ENCODE measurements at regions not wholly inside any gene's neighbourhood (a gene's known extent, or its start where the extent isn't known, plus 50 kb on each side); places are given as distances from the start of the nearest gene placed in this dataset.

DNA sequence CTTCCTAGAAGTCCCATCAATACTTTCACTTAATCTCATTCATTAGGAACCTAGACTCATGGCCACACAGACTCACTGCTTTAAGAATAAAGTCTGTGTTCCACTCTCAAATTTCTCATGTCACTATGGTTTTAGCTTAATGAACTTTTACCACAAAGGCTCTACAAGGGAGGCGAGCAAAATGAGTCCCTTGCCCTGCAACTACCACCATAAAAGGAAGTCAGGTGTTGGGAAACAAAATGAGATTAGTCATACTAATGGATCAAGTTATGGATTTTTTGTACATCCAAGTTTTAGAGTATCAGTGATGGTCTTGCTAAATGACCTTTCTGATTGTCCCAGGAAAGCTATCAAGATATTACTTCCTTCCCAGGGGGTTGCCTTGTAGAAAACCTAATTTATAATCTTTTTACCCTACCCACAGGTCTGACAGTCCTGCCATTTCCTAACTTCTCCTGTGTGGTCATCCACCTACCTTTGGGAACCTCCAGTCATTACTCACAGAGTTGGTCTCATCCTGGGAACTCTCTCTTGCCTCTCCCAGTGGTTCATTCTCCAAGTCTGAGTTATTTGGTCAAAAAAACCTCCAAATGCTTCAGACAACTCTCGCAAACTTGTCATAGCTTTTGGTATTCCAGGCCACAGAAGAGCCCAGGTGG lies 51.8 kb upstream of the SLC16A1 start:
- no peak for DNase-seq

DNA sequence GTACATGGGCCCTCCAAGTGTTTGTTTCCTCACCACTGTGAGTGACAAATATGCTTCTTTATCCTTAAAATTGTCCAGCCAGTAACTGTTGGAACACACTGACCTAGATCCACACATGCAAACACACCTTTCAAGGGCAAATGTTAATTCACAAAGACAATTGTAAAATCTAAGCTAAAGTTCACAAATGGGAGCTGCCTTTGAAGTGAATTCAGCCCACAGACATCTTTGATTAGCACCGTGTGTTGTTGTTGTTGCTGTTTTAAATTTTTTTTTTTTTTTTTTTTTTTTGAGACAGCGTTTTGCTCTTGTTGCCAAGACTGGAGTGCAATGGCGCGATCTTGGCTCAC lies 52.3 kb upstream of the SLC16A1 start:
- DNase-seq = no peak

DNA sequence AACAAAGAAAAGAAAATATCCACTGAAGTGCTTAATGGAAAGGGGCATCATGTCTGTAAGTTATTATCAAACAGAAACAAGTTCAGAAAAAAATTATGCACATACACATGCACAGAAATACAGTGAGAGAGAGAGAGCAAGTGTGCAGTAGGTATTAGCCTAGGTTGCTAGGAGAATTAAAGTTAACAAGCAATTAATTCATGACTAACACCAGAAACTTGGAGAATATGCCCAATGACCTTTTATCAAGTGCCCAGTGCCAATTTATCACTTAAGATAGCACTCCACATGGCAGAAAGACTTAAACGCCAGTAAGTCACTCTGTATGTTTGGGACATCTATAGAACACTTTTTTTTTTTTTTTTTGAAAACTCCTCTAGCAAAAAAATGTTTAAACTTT lies 56.2 kb upstream of the SLC16A1 start:
- no peak for DNase-seq

DNA sequence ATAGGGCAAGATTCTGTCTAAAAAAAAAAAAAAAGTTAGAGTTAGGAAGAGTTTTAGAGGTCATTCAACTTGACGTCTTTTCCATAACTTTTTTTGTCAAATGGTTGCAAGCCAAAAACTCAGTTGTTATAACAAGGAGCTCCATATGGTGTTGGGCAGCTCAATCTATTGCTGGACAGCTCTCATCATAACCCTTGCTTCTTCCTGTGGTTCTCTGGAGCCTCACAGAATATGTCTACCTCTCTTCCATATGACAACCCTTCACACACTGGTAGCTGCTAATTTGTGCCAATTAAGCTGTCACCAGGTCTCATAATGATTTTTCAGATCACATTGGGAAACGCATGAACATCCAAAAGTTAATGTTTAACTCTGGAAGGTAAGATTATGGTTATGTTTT lies 57.8 kb upstream of the SLC16A1 start:
- no peak for DNase-seq

DNA sequence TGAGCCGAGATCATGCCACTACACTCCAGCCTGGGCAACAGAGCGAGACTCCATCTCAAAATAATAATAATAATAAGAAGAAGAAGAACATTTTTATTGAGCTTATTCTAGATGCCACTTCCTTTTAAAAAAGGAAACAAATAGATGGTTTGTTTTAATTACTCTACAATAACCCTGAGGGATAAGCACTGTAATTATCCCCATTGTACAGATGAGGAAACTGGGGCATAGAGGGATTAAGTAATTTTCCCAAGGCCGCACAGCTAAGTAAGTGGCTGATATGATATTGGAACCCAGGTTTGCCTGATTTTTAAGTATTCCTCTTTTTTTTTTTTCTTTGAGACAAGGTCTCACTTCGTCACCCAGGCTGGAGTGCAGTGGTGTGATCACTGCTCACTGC lies 58.5 kb upstream of the LRIG2 start:
- DNase-seq = no peak

DNA sequence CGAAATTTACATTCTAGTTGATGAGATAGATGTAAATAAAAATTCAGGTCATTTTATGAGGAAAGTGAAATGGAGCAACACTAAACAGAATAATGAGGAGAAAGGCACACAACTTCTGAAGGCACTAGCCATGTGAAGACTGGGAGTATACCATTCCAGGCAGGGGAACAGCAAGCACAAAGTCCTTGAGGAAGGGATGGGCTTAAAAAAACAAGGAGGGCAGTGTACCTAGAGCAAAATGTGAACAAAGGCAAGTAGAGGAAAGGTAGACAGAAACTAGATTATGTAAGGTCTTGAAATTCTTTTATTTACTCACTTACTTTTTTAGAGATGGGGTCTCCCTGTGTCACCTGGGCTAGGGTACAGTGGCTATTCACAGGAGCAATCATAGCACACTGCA lies 54.1 kb upstream of the LRIG2 start:
- DNase-seq = no peak

DNA sequence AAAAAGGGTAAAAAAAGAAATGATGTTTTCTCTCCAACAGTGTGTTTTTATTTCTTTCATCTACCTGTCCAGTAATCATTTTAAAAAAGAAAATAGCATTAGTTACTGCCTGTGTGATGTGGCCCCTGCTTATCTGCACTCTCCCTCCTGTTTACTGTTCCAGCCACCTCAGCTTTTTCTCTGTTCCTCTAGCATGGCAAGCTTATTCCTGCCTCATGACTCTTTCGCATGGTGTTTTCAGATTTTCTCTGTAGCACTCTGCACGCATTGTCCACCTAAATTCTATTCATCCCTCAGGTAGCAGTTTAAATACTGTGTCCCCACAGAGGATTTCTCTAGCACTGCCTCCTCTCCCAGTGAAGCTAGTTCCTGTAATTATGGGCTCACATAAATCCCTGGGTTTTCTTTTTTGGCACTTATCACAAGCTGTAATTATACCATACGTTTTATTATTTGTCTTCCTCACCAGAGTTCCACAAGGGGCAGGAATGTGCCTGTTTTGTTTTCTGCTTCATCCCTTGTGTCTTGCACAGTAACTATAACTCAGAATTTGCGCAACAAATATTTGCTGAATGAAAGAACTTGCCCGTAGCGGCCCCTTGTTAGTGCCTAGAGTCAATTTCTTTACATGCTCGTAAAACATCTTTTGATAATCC lies 51.4 kb upstream of the LRIG2 start:
- peak; percentile 12 for DNase-seq
